CD14-positive monocyte (primary cell): ENCODE measurements at regions not wholly inside any gene's neighbourhood (a gene's known extent, or its start where the extent isn't known, plus 50 kb on each side); places are given as distances from the start of the nearest gene placed in this dataset.

Experiments
- DNase-seq, 3 donors: peaks; one replicate each; pipeline ENCODE4 v3.0.0-alpha.2; 2011 to 2022
- H2AFZ ChIP-seq: 2 replicates; pipeline ENCODE4 v1.6.0; 2012; ENCODE audit warnings: mild to moderate bottlenecking, low read depth, low read length, inconsistent platforms; ENCODE audit not compliant: insufficient read depth, poor library complexity, severe bottlenecking
- H3K27ac ChIP-seq, 2 donors: 1 replicate in 1 of 2; 2 replicates in 1 of 2; pipeline ENCODE4 v1.5.1; 2012 to 2013; ENCODE audit warnings: low read length in 2 of 2, control low read depth in 1 of 2, inconsistent platforms in 1 of 2, low read depth in 1 of 2, mild to moderate bottlenecking in 1 of 2
- H3K27me3 ChIP-seq, 2 donors: one replicate each; pipeline versions ENCODE4 v1.6.0 to v1.6.1; 2011 to 2013; ENCODE audit warnings: low read length in 2 of 2; ENCODE audit not compliant: control insufficient read depth in 2 of 2, insufficient read depth in 2 of 2
- H3K36me3 ChIP-seq, 2 donors: replicated peaks in 1 of 2; 1 replicate in 1 of 2; 2 replicates in 1 of 2; pipeline versions ENCODE4 v1.5.1 to v1.6.1; 2012 to 2013; ENCODE audit warnings: low read length in 2 of 2, control low read depth in 1 of 2, inconsistent platforms in 1 of 2, mild to moderate bottlenecking in 1 of 2; ENCODE audit not compliant: insufficient read depth in 2 of 2, control insufficient read depth in 1 of 2
- H3K4me1 ChIP-seq, 2 donors: 1 replicate in 1 of 2; 2 replicates in 1 of 2; pipeline versions ENCODE4 v1.5.1 to v1.6.1; 2012 to 2013; ENCODE audit warnings: low read length in 2 of 2, control low read depth in 1 of 2, inconsistent platforms in 1 of 2, mild to moderate bottlenecking in 1 of 2, moderate library complexity in 1 of 2; ENCODE audit not compliant: insufficient read depth in 2 of 2, control insufficient read depth in 1 of 2
- H3K4me2 ChIP-seq: replicated peaks from 2 replicates; pipeline ENCODE3; 2012; ENCODE audit warnings: low read length, moderate library complexity, mild to moderate bottlenecking; ENCODE audit not compliant: poor library complexity, severe bottlenecking; ENCODE audit errors: extremely low read depth
- H3K4me3 ChIP-seq, 3 experiments: fragments of 200-600 bp in 1 of 3; sonication (generic) in 1 of 3; replicated peaks in 1 of 3; 1 replicate in 2 of 3; 2 replicates in 1 of 3; pipeline ENCODE4 v1.5.1; 2011 to 2013; ENCODE audit warnings: low read length in 3 of 3, mild to moderate bottlenecking in 3 of 3, control low read depth in 2 of 3, low read depth in 2 of 3, inconsistent platforms in 1 of 3, moderate library complexity in 1 of 3
- H3K79me2 ChIP-seq: 2 replicates; pipeline ENCODE4 v1.6.0; 2012; ENCODE audit warnings: mild to moderate bottlenecking, control low read depth, inconsistent platforms, low read length, moderate library complexity; ENCODE audit not compliant: insufficient read depth
- H3K9ac ChIP-seq: 2 replicates; pipeline ENCODE4 v1.6.0; 2017; ENCODE audit warnings: low read length, mild to moderate bottlenecking; ENCODE audit not compliant: insufficient read depth, poor library complexity, severe bottlenecking
- H3K9me3 ChIP-seq, 2 donors: replicated peaks in 1 of 2; 1 replicate in 1 of 2; 2 replicates in 1 of 2; pipeline versions ENCODE4 v1.5.1 to v1.6.1; 2012 to 2013; ENCODE audit warnings: low read length in 2 of 2, control low read depth in 1 of 2; ENCODE audit not compliant: control insufficient read depth in 1 of 2, insufficient read depth in 1 of 2
- H4K20me1 ChIP-seq: 2 replicates; pipeline ENCODE4 v1.6.0; 2012; ENCODE audit warnings: mild to moderate bottlenecking, low read length, control low read depth, moderate library complexity; ENCODE audit not compliant: insufficient read depth
- H3K27ac Mint-ChIP-seq, 7 donors: one replicate each; pipeline ENCODE4 v1.8.0; 2020; ENCODE audit warnings: mild to moderate bottlenecking in 7 of 7, mixed read lengths in 7 of 7, moderate library complexity in 6 of 7, inconsistent platforms in 2 of 7
- H3K27me3 Mint-ChIP-seq, 3 donors: one replicate each; pipeline ENCODE4 v1.8.0; 2021 to 2022; ENCODE audit warnings: low read depth in 3 of 3, mild to moderate bottlenecking in 3 of 3, mixed read lengths in 3 of 3, moderate library complexity in 3 of 3, inconsistent platforms in 1 of 3
- H3K36me3 Mint-ChIP-seq, 2 donors: one replicate each; pipeline ENCODE4 v1.8.0; 2020; ENCODE audit warnings: mixed read lengths in 2 of 2, inconsistent platforms in 1 of 2, mild to moderate bottlenecking in 1 of 2
- H3K4me1 Mint-ChIP-seq: one replicate; pipeline ENCODE4 v1.8.0; 2020; ENCODE audit warnings: mild to moderate bottlenecking, mixed read lengths
- H3K4me3 Mint-ChIP-seq, 2 donors: one replicate each; pipeline ENCODE4 v1.8.0; 2020; ENCODE audit warnings: mild to moderate bottlenecking in 2 of 2, mixed read lengths in 2 of 2, moderate library complexity in 1 of 2
- H3K9me3 Mint-ChIP-seq, 7 donors: one replicate each; pipeline ENCODE4 v1.8.0; 2020 to 2022; ENCODE audit warnings: mixed read lengths in 7 of 7, mild to moderate bottlenecking in 6 of 7, moderate library complexity in 6 of 7, inconsistent platforms in 2 of 7
- CTCF ChIP-seq: fragments of 200-600 bp; IDR thresholded peaks from one replicate; pipeline ENCODE4 v1.8.0; 2022; ENCODE audit warnings: antibody characterized with exemption, mild to moderate bottlenecking
- WGBS: methylation state at CpG from one replicate; pipeline ENCODE4 v1.1.5; 2013; ENCODE audit warnings: missing lambda C conversion rate; ENCODE audit not compliant: insufficient coverage; 5-methylcytosine and 5-hydroxymethylcytosine counted together
- intact Hi-C, 2 donors: fragments of 100-400 bp; cut with micrococcal nuclease; formaldehyde crosslinking; loops; one replicate each; pipeline versions ENCODE4 v1.15.0 to v1.15.1; 2023

- no peak overlapping the region for H3K4me2 ChIP-seq
- Mint-ChIP-seq H3K9me3 (peaks cover 0 to 3% (median 0%) of the 10 kb centered on the region in 7 donors), H3K27ac (no peak overlapping the region)
Observed at GRCh38 chr3:21839592-21839991, 88.6 kb upstream of the ZNF385D start.

GRCh38 chr3:21847005-21847404 lies 96.0 kb upstream of the ZNF385D start:
- no peak overlapping the region for H3K4me2 ChIP-seq
- H3K27ac ChIP-seq = no peak overlapping the region
- no peak for DNase-seq
- no peaks in the 10 kb centered on the region for H3K4me1 ChIP-seq
- no peaks in the 10 kb centered on the region for H3K79me2 ChIP-seq
- intact Hi-C loops = no loop called here
- no peaks in the 10 kb centered on the region for H3K27me3 ChIP-seq
- no peaks in the 10 kb centered on the region for H4K20me1 ChIP-seq
- Mint-ChIP-seq H3K4me3 (no peak overlapping the region), H3K27me3 (no peaks in the 10 kb centered on the region), H3K27ac (no peak overlapping the region), H3K9me3 (peaks cover 0 to 4% (median 0%) of the 10 kb centered on the region in 7 donors), H3K36me3 (no peaks in the 10 kb centered on the region), H3K4me1 (no peaks in the 10 kb centered on the region)
- WGBS = no CpG with 5 or more reads among the region's 2 CpGs
- TF ChIP-seq CTCF = no peak
- H3K4me3 ChIP-seq = no peak overlapping the region
- no peaks in the 10 kb centered on the region for H3K36me3 ChIP-seq
- no peak overlapping the region for H2AFZ ChIP-seq
- no peak overlapping the region for H3K9ac ChIP-seq
- H3K9me3 ChIP-seq = no peaks in the 10 kb centered on the region

More at GRCh38 chr3:21839592-21839991, 88.6 kb upstream of the ZNF385D start:
- no peak overlapping the region for H3K27ac ChIP-seq
- H4K20me1 ChIP-seq = no peaks in the 10 kb centered on the region
- H3K36me3 ChIP-seq = no peaks in the 10 kb centered on the region
- Mint-ChIP-seq H3K27me3 (no peaks in the 10 kb centered on the region), H3K4me1 (no peaks in the 10 kb centered on the region), H3K4me3 (no peak overlapping the region), H3K36me3 (no peaks in the 10 kb centered on the region)
- no peaks in the 10 kb centered on the region for H3K27me3 ChIP-seq
- no peak for DNase-seq
- H2AFZ ChIP-seq = no peak overlapping the region
- H3K9me3 ChIP-seq = peaks cover 0 to 4% of the 10 kb centered on the region in 2 donors
- no CpG with 5 or more reads among the region's 3 CpGs for WGBS
- no peak for TF ChIP-seq CTCF
- H3K9ac ChIP-seq = no peak overlapping the region
- H3K4me3 ChIP-seq = no peak overlapping the region
- no peaks in the 10 kb centered on the region for H3K4me1 ChIP-seq
- intact Hi-C loops = no loop called here
- no peaks in the 10 kb centered on the region for H3K79me2 ChIP-seq
